K562 (cell line): ENCODE measurements at regions not wholly inside any gene's neighbourhood (a gene's known extent, or its start where the extent isn't known, plus 50 kb on each side); places are given as distances from the start of the nearest gene placed in this dataset.
A peak's percentile ranks its signal among the peaks of the same experiment; 100 is the strongest.

ENCODE experiments used
- AFF1 ChIP-seq, 2 experiments: fragments of 450-650 bp; IDR thresholded peaks; 2 replicates each; pipeline ENCODE4 v1.6.1; 2018; ENCODE audit warnings: mild to moderate bottlenecking in 2 of 2, low read depth in 1 of 2; ENCODE audit not compliant: partially characterized antibody in 2 of 2
- GATAD2A ChIP-seq: fragments of 450-650 bp; IDR thresholded peaks from 2 replicates; pipeline ENCODE4 v1.6.1; 2017
- KAT2B ChIP-seq: IDR thresholded peaks from one replicate; pipeline ENCODE4 v1.6.1; 2012; ENCODE audit warnings: low read depth, mild to moderate bottlenecking, control low read depth, inconsistent platforms, low read length, moderate library complexity
- KAT8 ChIP-seq: fragments of 450-650 bp; IDR thresholded peaks from 2 replicates; pipeline ENCODE4 v1.6.1; 2016; ENCODE audit warnings: low read depth, mild to moderate bottlenecking
- KDM5B ChIP-seq: fragments of 200-600 bp; sonication (generic); IDR thresholded peaks from 2 replicates; pipeline ENCODE4 v1.6.1; 2012; ENCODE audit warnings: low read depth, mild to moderate bottlenecking, moderate library complexity, low read length, control low read depth, inconsistent platforms; ENCODE audit not compliant: insufficient replicate concordance
- PCBP2 ChIP-seq: fragments of 200-400 bp; formaldehyde crosslinking; IDR thresholded peaks from 2 replicates; pipeline ENCODE4 v1.6.1; 2018; ENCODE audit warnings: low read length, low read depth, mild to moderate bottlenecking, moderate library complexity; ENCODE audit not compliant: poor library complexity, severe bottlenecking
- SAFB ChIP-seq: fragments of 200-400 bp; formaldehyde crosslinking; IDR thresholded peaks from 2 replicates; pipeline ENCODE4 v1.6.1; 2017; ENCODE audit warnings: low read depth, low read length, borderline replicate concordance
- SMARCB1 ChIP-seq: IDR thresholded peaks from 2 replicates; pipeline ENCODE4 v1.6.1; 2011; ENCODE audit warnings: improper control_type of control experiment, low read depth; ENCODE audit not compliant: insufficient read length
- TCFL5 ChIP-seq: fragments of 250-450 bp; sonication (Bioruptor Pico); conservative IDR thresholded peaks from 2 replicates; pipeline ENCODE4 v1.6.1; 2021; ENCODE audit warnings: mild to moderate bottlenecking, moderate library complexity, matching md5 sums
- VEZF1 ChIP-seq: fragments of 200-800 bp; sonication (Bioruptor generic); IDR thresholded peaks from 2 replicates; pipeline ENCODE4 v1.6.1; 2017; ENCODE audit warnings: missing genetic modification characterization, missing compliant biosample characterization
- ZBTB34 ChIP-seq: fragments of 250-450 bp; sonication (Bioruptor Pico); IDR thresholded peaks from 2 replicates; pipeline ENCODE4 v1.8.0; 2021; ENCODE audit warnings: mild to moderate bottlenecking, moderate library complexity
- ZNF282 ChIP-seq: sonication (generic); formaldehyde crosslinking; IDR thresholded peaks from 2 replicates; pipeline ENCODE4 v1.8.1; 2023; ENCODE audit warnings: missing genetic modification reagents
- ZNF3 ChIP-seq: fragments of 250-450 bp; sonication (Bioruptor Pico); IDR thresholded peaks from 2 replicates; pipeline ENCODE4 v1.5.0; 2021; ENCODE audit warnings: mild to moderate bottlenecking, moderate library complexity

- no peak for TF ChIP-seq AFF1 (IDR thresholded peaks at IDR 0.05; ENCODE audit: low read depth in 1 of 2, partially characterized antibody in 2 of 2)
- TF ChIP-seq ZBTB34 (CRISPR knock-in tag) = no peak
- TF ChIP-seq KAT8 = no peak
- peak; percentile 31; the same call in 1 of the 2 replicates for TF ChIP-seq GATAD2A
- TF ChIP-seq SAFB = no peak
- peak; percentile 66 for TF ChIP-seq SMARCB1
- no peak for TF ChIP-seq VEZF1 (CRISPR knock-in tag)
- TF ChIP-seq PCBP2 = no peak
- TF ChIP-seq KDM5B = no peak
- TF ChIP-seq TCFL5 = no peak
- TF ChIP-seq KAT2B = no peak
- no peak for TF ChIP-seq ZNF282
- TF ChIP-seq ZNF3 (CRISPR knock-in tag) = no peak
Measured at GRCh38 chr1:113210248-113210647, 137.2 kb downstream of the LRIG2 start (continued).
